A204.1 (cell line): ENCODE measurements at regions not wholly inside any gene's neighbourhood (a gene's known extent, or its start where the extent isn't known, plus 50 kb on each side); places are given as distances from the start of the nearest gene placed in this dataset.
"Not testable (repeated sequence)": the region's sequence is repeated elsewhere in the genome, so short reads cannot be mapped to it uniquely, and the experiment has no call there.

Source experiments
- FAIRE-seq: peaks from 2 replicates; lab custom pipeline; 2012; peaks lifted over from hg19 to GRCh38; lab: Jason Lieb, UNC

DNA sequence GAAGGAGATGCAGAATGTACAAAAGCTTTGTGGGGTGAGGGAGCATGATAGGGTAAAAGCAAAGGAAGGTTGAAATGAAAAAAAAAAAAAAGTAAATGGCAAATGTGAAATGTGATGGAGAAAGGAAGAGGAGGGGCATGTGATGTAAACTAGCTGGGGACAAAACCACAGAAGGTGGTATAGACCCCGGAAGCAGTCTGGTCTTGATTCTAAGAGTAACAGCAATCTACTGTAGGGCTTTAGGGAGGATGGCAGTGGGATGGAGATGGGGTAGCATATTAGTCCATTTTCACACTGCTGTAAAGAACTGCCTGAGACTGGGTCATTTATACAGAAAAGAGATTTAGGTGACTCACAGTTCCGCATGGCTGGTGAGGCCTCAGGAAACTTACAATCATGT lies 362.0 kb downstream of the SOCS6 start:
- FAIRE-seq, result no peak

DNA sequence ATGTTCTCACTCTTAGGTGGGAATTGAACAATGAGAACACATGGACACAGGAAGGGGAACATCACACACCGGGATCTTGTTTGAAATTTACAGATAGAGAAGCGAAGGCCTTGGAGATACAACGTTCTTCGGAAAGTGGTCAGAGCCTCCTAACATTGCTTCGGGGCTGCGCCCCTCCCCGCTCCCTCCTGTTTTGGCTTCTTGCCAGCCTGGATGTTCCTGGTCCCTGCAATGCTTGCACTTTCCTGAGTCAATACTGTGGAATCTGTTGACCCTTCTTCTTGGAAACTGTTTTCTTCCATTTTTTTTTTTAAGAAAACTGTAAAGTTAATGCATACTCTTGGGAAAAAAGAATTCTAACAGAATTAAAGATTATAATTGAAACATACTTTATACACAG lies 360.8 kb downstream of the SOCS6 start:
- FAIRE-seq, result no peak

GRCh38 chr18:70645971-70646370 lies 357.1 kb downstream of the SOCS6 start:
- FAIRE-seq, result no peak

DNA sequence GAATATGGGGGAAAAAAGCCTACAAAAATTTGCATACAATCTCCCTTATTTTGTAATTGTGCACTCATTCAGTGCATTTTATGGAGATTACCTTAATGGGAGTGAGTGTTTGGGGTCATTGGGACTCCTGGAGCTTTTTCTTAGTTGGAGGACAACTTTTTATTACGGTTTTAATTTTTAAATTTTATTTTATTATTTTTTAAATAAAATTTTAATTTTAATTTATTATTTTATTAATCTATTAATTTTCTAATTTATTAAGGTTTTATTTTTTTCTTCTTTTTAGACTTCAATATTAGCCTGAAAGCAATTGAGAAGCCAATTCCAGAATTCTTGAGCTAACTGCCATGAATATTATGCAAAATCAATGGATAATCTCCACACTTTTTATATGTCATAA lies 355.0 kb downstream of the SOCS6 start:
- peak; percentile 68 for FAIRE-seq

- no peak for FAIRE-seq
Measured at GRCh38 chr18:70641156-70641775, 352.4 kb downstream of the SOCS6 start.

GRCh38 chr18:70640336-70640887 lies 351.6 kb downstream of the SOCS6 start:
- FAIRE-seq, result no peak

DNA sequence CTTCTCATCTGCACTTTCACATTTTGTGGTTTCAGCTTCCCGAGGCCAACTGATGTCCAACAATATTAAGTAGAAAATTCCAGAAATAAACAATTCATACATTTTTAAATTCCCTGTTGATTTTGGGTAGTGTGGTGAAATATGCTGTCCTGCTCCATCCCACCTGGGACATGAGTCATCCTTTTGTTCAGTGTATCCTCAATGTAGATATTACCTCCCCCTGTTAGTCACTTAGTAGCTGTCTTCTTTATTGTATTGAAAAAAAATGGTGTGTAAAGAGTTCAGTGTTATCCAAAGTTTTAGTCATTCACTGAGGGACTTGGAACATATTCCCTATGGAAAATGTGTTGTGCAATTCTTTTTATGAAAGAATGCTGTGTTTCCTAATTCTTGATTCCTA lies 348.1 kb downstream of the SOCS6 start:
- FAIRE-seq, result no peak

DNA sequence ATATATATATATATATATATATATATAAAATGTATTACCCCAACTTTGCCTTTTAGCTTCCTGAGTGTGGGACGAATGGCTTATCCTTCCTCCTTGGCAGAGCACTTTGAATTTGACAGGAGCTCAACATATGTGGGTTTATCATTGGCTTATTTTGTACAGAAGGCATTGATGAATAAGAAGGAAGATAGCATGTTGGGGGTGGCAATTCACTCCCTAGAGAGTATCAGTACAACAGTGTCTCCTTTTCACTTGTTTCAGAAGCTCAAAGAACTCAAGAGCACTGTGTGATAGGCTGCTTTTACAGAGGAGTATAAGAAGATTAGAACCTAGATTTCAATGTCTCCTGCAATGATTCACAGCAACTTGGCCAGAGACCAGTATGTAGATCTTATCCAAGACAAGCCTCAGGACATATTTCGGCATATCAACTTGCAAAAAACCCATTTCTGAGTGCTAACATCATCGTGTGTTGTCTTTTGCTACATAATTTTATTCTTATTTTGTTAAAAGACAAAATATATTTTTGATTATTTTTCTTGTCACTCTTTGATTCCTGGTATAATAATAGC lies 345.8 kb downstream of the SOCS6 start:
- no peak for FAIRE-seq

- no peak for FAIRE-seq
Measured at GRCh38 chr18:70627182-70627802, 338.4 kb downstream of the SOCS6 start.

DNA sequence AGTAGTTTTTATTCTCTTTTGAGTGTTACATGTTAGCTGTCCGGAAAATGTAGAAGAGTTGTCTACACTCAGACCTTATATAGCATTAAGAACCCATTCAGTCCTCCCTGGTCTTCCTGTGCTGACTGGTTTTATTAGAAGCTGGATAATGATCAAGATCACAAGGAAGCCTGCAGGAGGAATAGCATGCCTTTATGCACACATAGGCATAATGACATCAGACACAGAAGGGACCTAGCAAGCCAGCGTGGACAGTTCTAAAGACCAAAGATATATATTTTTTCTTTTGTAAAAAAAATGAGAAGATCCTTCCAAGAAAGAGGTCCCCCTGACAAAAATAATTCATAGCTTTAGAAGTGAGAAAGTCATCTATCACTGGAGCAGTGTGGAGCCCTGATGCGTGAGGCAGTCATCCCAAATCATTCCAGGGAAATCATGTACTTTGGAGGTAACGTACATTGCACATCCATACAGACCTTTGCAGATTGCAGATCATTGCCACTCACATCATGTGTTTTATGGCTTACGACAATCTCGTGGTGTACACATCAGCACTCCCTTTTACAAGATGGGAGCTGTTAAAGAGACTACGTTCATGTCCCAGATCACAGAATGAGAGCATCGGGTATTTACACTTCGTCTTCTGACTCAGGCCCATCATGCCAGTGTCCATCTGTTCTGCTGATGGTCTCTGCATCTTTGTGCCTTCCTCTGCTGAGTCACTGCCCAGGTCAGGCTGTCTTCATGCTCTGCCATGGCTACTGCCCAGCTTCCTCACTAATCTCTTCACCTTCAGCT lies 334.0 kb downstream of the SOCS6 start:
- FAIRE-seq, result no peak

DNA sequence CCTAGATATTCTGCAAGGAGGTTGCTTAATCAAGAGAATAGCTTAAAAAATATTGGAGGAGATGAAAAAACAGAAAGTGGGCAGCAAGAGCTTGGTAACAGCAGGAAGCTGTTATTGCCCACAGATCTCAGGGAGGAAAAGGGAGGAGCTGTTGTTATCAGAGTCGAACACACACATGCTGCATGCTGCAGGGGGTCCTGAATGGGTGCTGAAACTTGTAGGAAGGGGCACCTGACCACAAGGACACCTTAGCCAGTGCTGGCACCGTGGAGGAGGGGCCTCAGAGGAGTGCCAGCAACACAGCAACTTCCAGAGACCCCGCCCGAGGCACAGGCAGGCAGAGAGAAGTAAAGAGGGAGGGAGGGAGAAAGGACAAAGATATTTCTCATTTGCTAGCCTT lies 332.9 kb downstream of the SOCS6 start:
- FAIRE-seq, result no peak

DNA sequence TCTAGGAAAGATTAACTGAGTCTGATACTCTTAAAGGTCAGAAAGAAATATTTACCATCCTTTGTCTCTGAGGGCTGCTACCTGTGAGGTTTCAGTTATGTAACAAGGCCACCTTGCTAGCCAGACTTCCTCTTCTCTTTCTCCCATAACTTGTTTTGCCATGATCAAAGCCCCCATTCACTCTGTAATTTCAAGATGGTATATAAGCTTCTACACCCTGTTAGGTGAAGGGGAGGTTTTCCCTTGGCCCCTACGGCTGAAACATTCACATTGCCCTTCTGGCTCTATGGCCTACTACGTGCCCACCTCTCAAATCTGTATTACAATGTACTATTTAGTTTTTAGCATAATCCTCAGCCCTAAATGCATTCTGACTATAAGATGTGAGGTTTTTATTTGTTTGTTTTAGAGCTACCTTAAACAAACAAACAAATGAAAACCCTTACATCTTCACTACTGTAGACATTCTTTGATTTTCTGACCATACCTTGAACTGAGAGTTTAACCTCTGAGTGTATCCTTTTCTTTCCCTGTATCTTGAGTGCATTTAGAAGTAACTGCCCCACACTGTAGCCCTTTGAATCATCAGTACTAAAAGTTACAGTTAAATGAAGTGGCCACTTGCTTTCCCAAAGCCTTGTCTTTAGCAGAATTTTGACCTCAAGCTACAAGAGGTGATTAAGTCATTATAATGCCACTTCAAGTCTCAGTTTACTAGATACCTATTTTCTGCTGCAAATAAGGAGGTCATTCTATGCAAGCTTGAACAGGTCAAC lies 332.2 kb downstream of the SOCS6 start:
- FAIRE-seq, result no peak

DNA sequence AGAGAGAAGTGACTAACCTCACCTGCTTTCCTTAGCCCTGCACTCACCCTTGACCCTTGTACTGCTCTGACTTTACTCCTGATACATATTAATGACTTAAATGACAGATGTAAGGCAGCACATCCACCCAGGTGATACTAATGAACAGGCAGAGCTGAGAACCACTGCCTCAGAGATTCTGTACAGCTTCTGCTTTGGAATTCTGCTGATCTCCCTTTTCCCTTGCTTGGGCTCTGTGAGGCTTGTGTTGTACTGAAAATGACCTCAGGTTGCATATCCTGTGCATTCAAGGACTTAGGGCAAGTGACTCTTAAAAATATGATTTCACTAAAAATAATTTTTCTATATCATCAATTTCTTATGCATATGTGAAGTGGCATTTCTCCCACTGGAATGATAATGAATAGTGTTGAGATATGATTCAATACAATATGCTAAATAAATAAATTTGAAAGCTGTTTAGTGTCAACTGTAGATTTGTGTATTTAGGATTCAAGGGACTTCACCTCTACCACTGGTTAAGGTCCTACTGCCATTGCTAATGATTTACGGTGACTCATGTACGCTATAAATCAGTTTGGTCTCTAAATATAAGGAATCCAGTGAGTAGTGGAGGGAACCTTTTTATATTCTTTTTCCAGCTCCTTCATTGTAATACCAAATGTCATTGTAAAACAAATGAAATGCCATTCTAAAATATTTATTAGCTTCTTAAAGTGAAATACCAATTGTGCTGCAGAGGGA lies 328.3 kb downstream of the SOCS6 start:
- FAIRE-seq, result no peak

DNA sequence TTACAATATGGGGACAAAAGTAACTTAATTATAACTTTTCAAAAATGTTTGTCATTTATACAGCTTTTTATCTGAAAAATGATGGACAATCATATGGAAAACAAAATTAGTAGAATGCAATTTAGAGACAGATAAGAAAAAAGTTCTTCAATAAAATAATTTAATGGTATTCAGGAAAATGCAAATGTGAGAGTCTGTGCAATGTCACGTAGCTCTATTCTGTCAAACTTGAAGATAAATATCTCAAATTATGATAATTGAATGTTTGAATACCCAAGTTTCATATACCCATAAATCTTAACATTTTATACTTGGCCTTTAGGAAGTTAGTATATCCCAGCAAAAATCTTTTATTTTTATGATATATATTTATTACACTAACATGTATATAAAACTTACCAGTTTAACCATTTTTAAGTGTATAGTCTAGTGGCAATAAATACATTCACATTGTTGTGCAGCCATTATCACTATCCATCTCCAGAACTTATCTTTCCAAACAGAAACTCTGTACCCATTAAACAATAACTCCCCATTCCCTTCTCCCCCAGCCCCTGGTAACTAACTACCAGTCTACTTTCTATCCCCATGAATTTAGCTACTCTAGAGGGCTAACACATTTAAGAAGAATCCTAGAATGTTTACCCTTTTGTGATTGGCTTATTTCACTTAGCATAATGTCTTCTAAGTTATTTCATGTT lies 311.5 kb downstream of the SOCS6 start:
- FAIRE-seq, result no peak

DNA sequence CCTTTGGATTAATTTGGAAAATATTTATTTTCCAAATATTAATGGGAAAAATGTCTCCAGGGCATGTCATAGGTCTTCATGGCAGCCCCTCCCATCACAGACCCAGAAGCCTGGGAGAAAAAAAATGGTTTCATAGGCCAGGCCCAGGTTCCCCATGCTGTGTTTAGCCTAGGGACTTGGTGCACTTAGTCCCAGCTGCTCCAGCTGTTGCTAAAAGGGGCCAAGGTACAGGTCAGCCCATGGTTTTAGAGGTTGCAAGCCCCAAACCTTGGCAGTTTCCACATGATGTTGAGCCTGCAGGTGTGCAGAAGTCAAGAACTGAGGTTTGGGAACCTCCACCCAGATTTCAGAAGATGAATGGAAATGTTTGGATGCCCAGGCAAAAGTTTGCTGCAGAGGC lies 309.6 kb downstream of the SOCS6 start:
- FAIRE-seq, result no peak

DNA sequence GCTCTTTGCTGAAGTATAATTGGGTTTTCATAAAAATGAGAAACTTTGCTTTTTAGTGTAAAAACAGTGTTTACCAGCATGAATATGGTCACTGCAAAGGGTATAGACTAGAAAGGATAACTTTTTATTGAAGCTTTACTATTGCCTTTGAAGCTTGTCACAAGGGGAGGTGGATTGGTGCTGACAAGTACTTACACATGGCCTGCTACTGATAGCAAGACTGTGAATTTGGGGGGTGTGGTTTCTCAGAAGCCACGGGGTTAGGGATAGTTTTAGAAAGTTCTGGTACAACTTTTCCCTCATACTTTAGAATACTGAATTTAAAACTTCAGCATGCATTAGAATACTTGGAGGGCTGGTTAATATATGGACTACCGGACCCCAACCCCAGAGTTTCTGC lies 294.1 kb downstream of the SOCS6 start:
- no peak for FAIRE-seq

GRCh38 chr18:70578480-70578879 lies 289.6 kb downstream of the SOCS6 start:
- no peak for FAIRE-seq

GRCh38 chr18:70577023-70577420 lies 288.2 kb downstream of the SOCS6 start:
- no peak for FAIRE-seq

- FAIRE-seq, result no peak
Measured at GRCh38 chr18:70576276-70577022, 287.6 kb downstream of the SOCS6 start.

DNA sequence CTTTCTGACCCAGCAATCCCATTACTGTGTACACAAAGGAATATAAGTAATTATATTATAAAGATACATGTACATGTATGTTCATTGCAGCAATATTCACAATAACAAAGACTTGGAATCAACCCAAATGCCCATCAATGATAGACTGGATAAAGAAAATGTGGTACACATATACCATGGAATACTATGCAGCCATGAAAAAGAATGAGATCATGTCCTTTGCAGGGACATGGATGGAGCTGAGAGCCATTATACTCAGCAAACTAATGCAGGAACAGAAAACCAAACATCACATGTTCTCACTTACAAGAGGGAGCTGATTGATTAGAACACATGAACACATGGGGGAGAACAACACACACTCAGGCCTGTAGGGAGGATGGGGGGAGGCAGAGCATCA lies 286.1 kb downstream of the SOCS6 start:
- FAIRE-seq, result not testable (repeated sequence)
